ENCODE measurements at regions not wholly inside any gene's neighbourhood (a gene's known extent, or its start where the extent isn't known, plus 50 kb on each side); places are given as distances from the start of the nearest gene placed in this dataset.

DNA sequence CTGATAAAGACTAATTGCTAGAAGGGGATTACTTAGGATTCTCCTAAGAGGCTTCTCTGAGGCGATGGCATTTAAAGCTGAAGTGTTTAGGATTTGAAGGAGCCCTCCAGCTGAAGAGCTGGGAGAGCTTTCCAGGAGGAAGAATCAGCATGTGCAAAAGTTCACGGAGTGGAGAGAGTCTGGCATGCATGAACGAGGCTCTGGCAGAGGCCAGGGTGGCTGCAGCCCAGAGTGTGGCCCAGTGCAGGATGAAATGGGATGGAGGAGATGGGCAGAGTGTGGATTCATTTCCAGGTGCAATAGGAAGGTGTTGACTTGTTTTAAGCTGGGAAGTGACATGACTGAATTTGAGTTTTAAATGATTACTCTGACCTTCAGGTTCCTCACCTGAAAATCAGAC is 249.0 kb upstream of the CCL2 start:
- no peak for TF ChIP-seq POLR2AphosphoS5 (IDR thresholded peaks at IDR 0.05; ENCODE audit: low read length)
- no peak for TF ChIP-seq SIN3A (IDR thresholded peaks at IDR 0.05; ENCODE audit: low read depth, low read length)
- no peak for TF ChIP-seq MTA2 (IDR thresholded peaks at IDR 0.05; ENCODE audit: low read depth)
- no peak for TF ChIP-seq NFIC (IDR thresholded peaks at IDR 0.05; ENCODE audit: low read depth, low read length)
- no peak for TF ChIP-seq TCF12 (IDR thresholded peaks at IDR 0.05; ENCODE audit: low read depth, low read length)
- TF ChIP-seq, protein P1, sequence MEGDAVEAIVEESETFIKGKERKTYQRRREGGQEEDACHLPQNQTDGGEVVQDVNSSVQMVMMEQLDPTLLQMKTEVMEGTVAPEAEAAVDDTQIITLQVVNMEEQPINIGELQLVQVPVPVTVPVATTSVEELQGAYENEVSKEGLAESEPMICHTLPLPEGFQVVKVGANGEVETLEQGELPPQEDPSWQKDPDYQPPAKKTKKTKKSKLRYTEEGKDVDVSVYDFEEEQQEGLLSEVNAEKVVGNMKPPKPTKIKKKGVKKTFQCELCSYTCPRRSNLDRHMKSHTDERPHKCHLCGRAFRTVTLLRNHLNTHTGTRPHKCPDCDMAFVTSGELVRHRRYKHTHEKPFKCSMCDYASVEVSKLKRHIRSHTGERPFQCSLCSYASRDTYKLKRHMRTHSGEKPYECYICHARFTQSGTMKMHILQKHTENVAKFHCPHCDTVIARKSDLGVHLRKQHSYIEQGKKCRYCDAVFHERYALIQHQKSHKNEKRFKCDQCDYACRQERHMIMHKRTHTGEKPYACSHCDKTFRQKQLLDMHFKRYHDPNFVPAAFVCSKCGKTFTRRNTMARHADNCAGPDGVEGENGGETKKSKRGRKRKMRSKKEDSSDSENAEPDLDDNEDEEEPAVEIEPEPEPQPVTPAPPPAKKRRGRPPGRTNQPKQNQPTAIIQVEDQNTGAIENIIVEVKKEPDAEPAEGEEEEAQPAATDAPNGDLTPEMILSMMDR (IDR thresholded peaks at IDR 0.05 in 2 of 3, conservative IDR thresholded peaks at IDR 0.05 in 1 of 3; ENCODE audit: control insufficient read depth in 2 of 3, extremely low read depth in 1 of 3, insufficient read depth in 1 of 3, low read depth in 3 of 3, low read length in 3 of 3): no peak
- TF ChIP-seq MEF2A (IDR thresholded peaks at IDR 0.05; ENCODE audit: insufficient read depth, low read depth, low read length): no peak
- TF ChIP-seq TBL1XR1 (IDR thresholded peaks at IDR 0.05; ENCODE audit: low read depth, low read length): no peak
- TF ChIP-seq REST (IDR thresholded peaks at IDR 0.05; ENCODE audit: low read depth, low read length): no peak
- TF ChIP-seq CUX1 (IDR thresholded peaks at IDR 0.05; ENCODE audit: insufficient replicate concordance, low read depth, low read length): no peak
- no peak for TF ChIP-seq MAX (IDR thresholded peaks at IDR 0.05; ENCODE audit: low read depth, low read length)
- TF ChIP-seq CREB1 (IDR thresholded peaks at IDR 0.05; ENCODE audit: low read depth): no peak
- TF ChIP-seq HDGF (IDR thresholded peaks at IDR 0.05): no peak
- TF ChIP-seq BCLAF1 (IDR thresholded peaks at IDR 0.05): no peak

Data from GM12878 (cell line).